ENCODE measurements at regions not wholly inside any gene's neighbourhood (a gene's known extent, or its start where the extent isn't known, plus 50 kb on each side); places are given as distances from the start of the nearest gene placed in this dataset.

- TF ChIP-seq CTCF (IDR thresholded peaks at IDR 0.05; ENCODE audit: poor library complexity) (no peak), EZH2 (IDR thresholded peaks at IDR 0.05; ENCODE audit: borderline replicate concordance) (no peak), EZH2phosphoT487 (IDR thresholded peaks at IDR 0.05; ENCODE audit: low read depth, severe bottlenecking, unreplicated experiment) (no peak)
Measured at GRCh38 chr5:111902436-111902835, 145.4 kb upstream of the NREP start.
